Nephron (organoid): ENCODE measurements at regions not wholly inside any gene's neighbourhood (a gene's known extent, or its start where the extent isn't known, plus 50 kb on each side); places are given as distances from the start of the nearest gene placed in this dataset.
"Not testable (repeated sequence)": the region's sequence is repeated elsewhere in the genome, so short reads cannot be mapped to it uniquely, and the experiment has no call there.

ENCODE experiments used
- H3K27ac Mint-ChIP-seq, 3 experiments: 2 replicates each; pipeline ENCODE4 v1.8.0; 2020; ENCODE audit warnings: mixed read lengths in 3 of 3, mild to moderate bottlenecking in 2 of 3, moderate library complexity in 1 of 3
- H3K27me3 Mint-ChIP-seq: 2 replicates; pipeline ENCODE4 v1.8.0; 2021; ENCODE audit warnings: low read depth, mild to moderate bottlenecking, moderate library complexity, mixed read lengths
- H3K36me3 Mint-ChIP-seq: 2 replicates; pipeline ENCODE4 v1.8.0; 2020; ENCODE audit warnings: low read depth, mixed read lengths
- H3K4me1 Mint-ChIP-seq: 2 replicates; pipeline ENCODE4 v1.8.0; 2020; ENCODE audit warnings: mixed read lengths
- H3K4me3 Mint-ChIP-seq, 3 experiments: 2 replicates each; pipeline ENCODE4 v1.8.0; 2020; ENCODE audit warnings: mild to moderate bottlenecking in 3 of 3, mixed read lengths in 3 of 3, moderate library complexity in 2 of 3
- H3K9me3 Mint-ChIP-seq: 2 replicates; pipeline ENCODE4 v1.8.0; 2020; ENCODE audit warnings: mixed read lengths
- CTCF ChIP-seq, 3 experiments: fragments of 200-600 bp; sonication (generic); IDR thresholded peaks; one replicate each; pipeline ENCODE4 v1.5.0; 2021; ENCODE audit warnings: antibody characterized with exemption in 3 of 3; ENCODE audit not compliant: unreplicated experiment in 3 of 3

GRCh38 chr9:135284386-135285134 is 195.0 kb upstream of the PPP1R26 start:
- no peak for TF ChIP-seq CTCF (IDR thresholded peaks at IDR 0.05; ENCODE audit: unreplicated experiment in 3 of 3)
- H3K36me3 Mint-ChIP-seq, result no peaks in the 10 kb centered on the region
- H3K9me3 Mint-ChIP-seq, result no peaks in the 10 kb centered on the region
- H3K4me1 Mint-ChIP-seq, result peaks cover 11% of the 10 kb centered on the region
- H3K27me3 Mint-ChIP-seq, result peaks cover 34% of the 10 kb centered on the region
- H3K27ac Mint-ChIP-seq, result no peak overlapping the region
- H3K4me3 Mint-ChIP-seq, result no peak overlapping the region

- H3K27ac Mint-ChIP-seq, H3K9me3 Mint-ChIP-seq, H3K4me3 Mint-ChIP-seq, H3K36me3 Mint-ChIP-seq: not testable (repeated sequence)
- Mint-ChIP-seq H3K27me3 (peaks cover 40% of the 10 kb centered on the region), H3K4me1 (peaks cover 11% of the 10 kb centered on the region)
Observed at GRCh38 chr9:135286187-135286925, 193.2 kb upstream of the PPP1R26 start.

GRCh38 chr9:135286961-135287360 is 192.6 kb upstream of the PPP1R26 start:
- peaks cover 35% of the 10 kb centered on the region for H3K27me3 Mint-ChIP-seq
- H3K27ac Mint-ChIP-seq, result no peak overlapping the region
- H3K4me1 Mint-ChIP-seq, result peaks cover 9% of the 10 kb centered on the region
- H3K4me3 Mint-ChIP-seq, result no peak overlapping the region
- no peaks in the 10 kb centered on the region for H3K36me3 Mint-ChIP-seq
- H3K9me3 Mint-ChIP-seq, result no peaks in the 10 kb centered on the region
- no peak for TF ChIP-seq CTCF (IDR thresholded peaks at IDR 0.05; ENCODE audit: unreplicated experiment in 3 of 3)

DNA sequence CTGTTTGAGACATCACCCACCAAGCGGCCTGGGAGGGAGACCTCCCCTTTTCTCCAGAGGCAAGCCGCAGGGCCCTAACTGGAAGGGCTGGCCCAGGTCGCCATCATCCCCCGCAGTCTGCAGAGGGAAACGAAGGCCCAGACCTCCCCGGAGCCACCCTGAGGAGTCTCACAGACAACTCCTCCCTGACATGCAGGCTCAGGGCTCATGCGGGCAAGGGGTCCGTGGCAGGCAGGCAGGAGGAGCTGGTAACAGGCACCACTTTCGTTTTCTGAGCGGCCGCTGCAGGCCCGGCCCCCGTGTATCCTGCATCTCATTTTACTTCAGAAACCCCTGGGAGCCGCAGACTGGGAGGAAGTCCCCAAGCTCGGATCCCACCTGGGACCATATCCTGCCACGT is 192.0 kb upstream of the PPP1R26 start:
- Mint-ChIP-seq H3K36me3 (no peaks in the 10 kb centered on the region), H3K4me3 (no peak overlapping the region), H3K27me3 (peaks cover 30% of the 10 kb centered on the region), H3K9me3 (no peaks in the 10 kb centered on the region), H3K4me1 (peaks cover 6% of the 10 kb centered on the region), H3K27ac (no peak overlapping the region)
- TF ChIP-seq CTCF (IDR thresholded peaks at IDR 0.05; ENCODE audit: unreplicated experiment in 3 of 3), result no peak

GRCh38 chr9:135288054-135288453 is 191.5 kb upstream of the PPP1R26 start:
- no peaks in the 10 kb centered on the region for H3K36me3 Mint-ChIP-seq
- no peak overlapping the region for H3K27ac Mint-ChIP-seq
- TF ChIP-seq CTCF (IDR thresholded peaks at IDR 0.05; ENCODE audit: unreplicated experiment in 3 of 3), result no peak
- no peaks in the 10 kb centered on the region for H3K9me3 Mint-ChIP-seq
- no peak overlapping the region for H3K4me3 Mint-ChIP-seq
- H3K4me1 Mint-ChIP-seq, result peaks cover 6% of the 10 kb centered on the region
- peaks cover 30% of the 10 kb centered on the region for H3K27me3 Mint-ChIP-seq

GRCh38 chr9:135289081-135289491 is 190.5 kb upstream of the PPP1R26 start:
- Mint-ChIP-seq H3K9me3 (no peaks in the 10 kb centered on the region), H3K4me1 (peaks cover 6% of the 10 kb centered on the region), H3K36me3 (no peaks in the 10 kb centered on the region), H3K27me3 (peaks cover 22% of the 10 kb centered on the region), H3K27ac (no peak overlapping the region), H3K4me3 (no peak overlapping the region)
- no peak for TF ChIP-seq CTCF (IDR thresholded peaks at IDR 0.05; ENCODE audit: unreplicated experiment in 3 of 3)
